ENCODE measurements at regions not wholly inside any gene's neighbourhood (a gene's known extent, or its start where the extent isn't known, plus 50 kb on each side); places are given as distances from the start of the nearest gene placed in this dataset.

DNA sequence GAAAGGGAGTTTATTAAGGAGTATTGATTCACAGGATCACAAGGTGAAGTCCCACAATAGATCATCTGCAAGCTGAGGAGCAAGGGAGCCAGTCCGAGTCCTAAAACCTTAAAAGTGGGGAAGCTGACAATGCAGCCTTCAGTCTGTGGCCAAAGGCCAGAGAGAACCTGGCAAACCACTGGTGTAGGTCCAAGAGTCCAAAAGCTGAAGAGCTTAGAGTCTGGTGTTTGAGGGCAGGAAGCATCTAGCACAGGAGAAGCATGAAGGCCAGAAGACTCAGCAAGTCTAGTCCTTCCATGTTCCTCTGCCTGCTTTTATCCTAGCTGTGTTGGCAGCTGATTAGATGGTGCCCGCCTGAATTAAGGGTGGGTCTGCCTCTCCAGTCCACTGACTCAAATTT lies 193.0 kb downstream of the KIF2B start:
- in situ Hi-C loops (cut with HindIII; ENCODE audit: low pct_unique_long_range_greater_than_20kb, low sequenced_read_pairs), result no loop called here
- no peak for DNase-seq (ENCODE audit: low read depth in 1 of 2, low spot score in 1 of 2)
- no peak for TF ChIP-seq JUND (IDR thresholded peaks at IDR 0.05; ENCODE audit: low read depth)

DNA sequence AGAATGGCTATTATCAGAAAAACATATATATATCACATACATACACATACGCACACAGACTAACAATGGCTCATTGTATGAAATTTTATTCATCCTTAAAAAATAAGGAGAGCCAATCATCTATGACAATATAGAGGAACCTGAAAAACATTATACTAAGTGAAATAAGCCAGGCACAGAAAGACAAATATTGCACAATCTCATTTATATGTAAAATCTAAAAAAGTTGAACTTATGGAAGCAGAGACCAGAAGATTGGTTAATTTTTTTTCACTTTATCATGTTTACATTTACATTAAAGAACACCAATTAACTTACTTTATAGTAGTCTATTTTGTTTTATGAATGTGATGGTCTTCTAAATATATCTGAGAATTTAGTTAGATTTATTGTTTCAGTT lies 198.7 kb downstream of the KIF2B start:
- no peak for TF ChIP-seq JUND (IDR thresholded peaks at IDR 0.05; ENCODE audit: low read depth)
- in situ Hi-C loops (cut with HindIII; ENCODE audit: low pct_unique_long_range_greater_than_20kb, low sequenced_read_pairs), result no loop called here
- DNase-seq (ENCODE audit: low read depth in 1 of 2, low spot score in 1 of 2), result no peak

DNA sequence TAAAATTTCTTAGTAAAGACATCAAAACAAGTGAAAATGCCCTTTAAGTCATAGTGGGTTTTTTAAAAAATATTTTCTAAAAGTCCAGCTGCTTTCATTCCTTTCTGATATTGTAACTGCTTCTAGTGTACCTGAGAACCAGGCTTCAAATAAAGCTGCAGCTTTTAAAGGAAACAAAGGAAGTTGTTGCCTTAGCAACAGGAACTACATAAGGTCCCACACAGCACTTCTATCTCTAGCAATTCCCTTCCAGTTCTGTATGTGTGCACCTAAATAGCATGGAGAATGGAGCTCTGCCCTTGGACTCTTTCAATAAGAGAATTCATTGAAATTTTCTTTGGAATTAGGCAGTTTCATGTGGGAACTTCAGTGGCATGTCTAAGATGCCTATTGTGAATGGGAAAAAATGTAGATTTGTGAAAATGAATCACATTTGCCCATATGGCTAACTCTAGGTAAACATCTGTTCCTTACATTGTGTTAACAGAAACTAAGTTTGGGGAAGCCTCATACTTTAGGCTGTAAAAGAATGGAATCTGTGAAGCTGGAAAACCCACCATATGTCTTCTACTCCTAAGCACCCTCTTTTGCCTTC lies 206.4 kb downstream of the KIF2B start:
- TF ChIP-seq JUND (IDR thresholded peaks at IDR 0.05; ENCODE audit: low read depth), result no peak

DNA sequence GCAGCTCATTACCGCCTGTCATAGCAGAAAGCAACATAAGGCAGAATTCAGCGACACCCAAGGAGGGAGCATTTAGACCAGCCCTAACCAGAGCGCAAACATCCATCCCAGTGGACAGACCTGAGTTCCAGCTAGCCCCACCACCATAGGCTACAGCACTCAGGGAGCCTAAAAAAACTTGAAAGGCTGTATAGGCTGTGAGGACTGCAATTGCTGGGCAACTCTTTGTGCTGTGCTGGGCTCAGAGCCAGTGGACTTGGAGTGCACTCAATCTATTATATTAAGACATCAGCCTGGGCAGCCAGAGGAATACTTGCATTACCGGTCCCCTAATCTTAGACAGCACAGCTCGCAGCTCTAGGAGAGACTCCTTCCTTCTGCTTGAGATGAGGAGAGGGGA lies 207.3 kb downstream of the KIF2B start:
- DNase-seq (ENCODE audit: low read depth in 1 of 2, low spot score in 1 of 2), result no peak
- in situ Hi-C loops (cut with HindIII; ENCODE audit: low pct_unique_long_range_greater_than_20kb, low sequenced_read_pairs), result no loop called here
- TF ChIP-seq JUND (IDR thresholded peaks at IDR 0.05; ENCODE audit: low read depth), result no peak

More for the DNA sequence above, 206.4 kb downstream of the KIF2B start:
- in situ Hi-C loops (cut with HindIII; ENCODE audit: low pct_unique_long_range_greater_than_20kb, low sequenced_read_pairs), result no loop called here
- DNase-seq (ENCODE audit: low read depth in 1 of 2, low spot score in 1 of 2), result no peak

DNA sequence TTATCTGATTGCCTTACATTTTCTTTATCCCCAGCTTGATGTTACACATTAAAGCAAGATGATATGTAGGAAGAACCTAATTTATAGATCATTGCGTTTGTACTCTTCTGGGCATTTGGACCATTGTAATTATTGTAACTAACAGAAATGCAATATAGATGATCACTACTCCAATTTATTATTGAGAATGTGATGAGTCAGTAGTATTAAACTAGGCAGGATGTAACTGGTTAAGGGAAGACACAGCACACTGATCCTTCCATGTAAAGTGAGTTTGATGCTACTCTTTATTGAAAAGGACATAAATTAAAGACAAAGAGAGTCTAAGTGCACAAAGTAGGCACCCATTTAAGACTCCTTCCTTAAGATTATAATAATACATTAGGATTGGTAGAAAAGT lies 223.8 kb downstream of the KIF2B start:
- TF ChIP-seq JUND (IDR thresholded peaks at IDR 0.05; ENCODE audit: low read depth), result no peak
- in situ Hi-C loops (cut with HindIII; ENCODE audit: low pct_unique_long_range_greater_than_20kb, low sequenced_read_pairs), result no loop called here
- DNase-seq (ENCODE audit: low read depth in 1 of 2, low spot score in 1 of 2), result no peak

DNA sequence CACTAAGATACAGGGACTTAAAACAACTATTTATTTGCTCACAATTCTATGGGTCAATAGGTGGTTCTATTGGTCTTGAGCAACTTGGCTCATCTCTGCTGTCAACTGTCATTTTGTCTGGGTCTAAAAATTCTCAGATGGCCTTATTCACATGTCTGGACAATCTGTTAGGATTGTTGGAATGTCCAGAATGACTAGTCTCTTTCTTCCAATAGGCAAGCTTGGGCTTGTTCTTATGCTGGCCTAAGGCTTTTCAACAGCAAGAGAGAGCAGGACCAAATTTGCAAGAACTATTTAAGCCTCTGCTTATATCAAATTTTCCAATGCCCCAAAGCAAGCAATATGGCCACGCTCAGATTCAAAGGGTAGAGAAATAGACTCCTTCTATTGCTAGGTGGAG lies 240.9 kb downstream of the KIF2B start:
- no peak for DNase-seq (ENCODE audit: low read depth in 1 of 2, low spot score in 1 of 2)
- in situ Hi-C loops (cut with HindIII; ENCODE audit: low pct_unique_long_range_greater_than_20kb, low sequenced_read_pairs), result no loop called here
- TF ChIP-seq JUND (IDR thresholded peaks at IDR 0.05; ENCODE audit: low read depth), result no peak

DNA sequence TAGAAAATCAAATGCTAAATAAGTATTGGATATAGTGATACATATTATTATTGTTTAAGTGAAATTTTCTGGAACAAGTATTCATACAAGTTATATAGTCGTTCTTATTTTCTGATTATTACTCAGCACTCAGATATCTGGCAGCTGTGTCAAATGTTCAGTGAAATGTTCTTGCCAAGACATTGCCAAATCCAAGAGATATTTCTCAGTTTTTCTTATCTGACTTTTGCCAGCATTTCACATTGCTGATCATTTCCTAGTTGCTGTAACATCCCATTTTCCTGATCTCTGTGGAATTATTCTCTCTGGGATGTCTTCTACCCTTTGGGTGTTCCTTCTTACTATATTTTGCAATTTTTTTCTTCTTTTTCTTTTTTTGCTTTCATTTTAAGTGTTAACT lies 262.3 kb downstream of the KIF2B start:
- in situ Hi-C loops (cut with HindIII; ENCODE audit: low pct_unique_long_range_greater_than_20kb, low sequenced_read_pairs), result no loop called here
- no peak for TF ChIP-seq JUND (IDR thresholded peaks at IDR 0.05; ENCODE audit: low read depth)
- no peak for DNase-seq (ENCODE audit: low read depth in 1 of 2, low spot score in 1 of 2)

DNA sequence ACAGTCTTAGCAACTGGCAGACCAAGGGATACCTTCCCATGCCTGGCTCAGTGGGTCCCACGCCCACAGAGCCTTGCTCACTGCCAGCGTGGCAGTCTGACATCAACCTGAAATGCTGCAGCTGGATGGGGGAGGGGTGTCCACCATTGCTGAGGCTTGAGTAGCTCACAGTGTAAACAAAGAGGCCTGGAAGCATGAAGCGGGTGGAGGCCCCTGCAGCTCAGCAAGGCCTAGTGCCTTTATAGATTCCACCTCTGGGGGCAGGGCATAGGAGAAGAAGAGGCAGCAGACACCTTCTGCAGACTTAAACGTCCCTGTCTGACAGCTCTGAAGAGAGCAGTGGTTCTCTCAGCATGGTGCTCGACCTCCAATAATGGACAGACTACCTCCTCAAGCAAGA lies 263.2 kb downstream of the KIF2B start:
- no peak for TF ChIP-seq JUND (IDR thresholded peaks at IDR 0.05; ENCODE audit: low read depth)
- no peak for DNase-seq (ENCODE audit: low read depth in 1 of 2, low spot score in 1 of 2)
- in situ Hi-C loops (cut with HindIII; ENCODE audit: low pct_unique_long_range_greater_than_20kb, low sequenced_read_pairs), result no loop called here

DNA sequence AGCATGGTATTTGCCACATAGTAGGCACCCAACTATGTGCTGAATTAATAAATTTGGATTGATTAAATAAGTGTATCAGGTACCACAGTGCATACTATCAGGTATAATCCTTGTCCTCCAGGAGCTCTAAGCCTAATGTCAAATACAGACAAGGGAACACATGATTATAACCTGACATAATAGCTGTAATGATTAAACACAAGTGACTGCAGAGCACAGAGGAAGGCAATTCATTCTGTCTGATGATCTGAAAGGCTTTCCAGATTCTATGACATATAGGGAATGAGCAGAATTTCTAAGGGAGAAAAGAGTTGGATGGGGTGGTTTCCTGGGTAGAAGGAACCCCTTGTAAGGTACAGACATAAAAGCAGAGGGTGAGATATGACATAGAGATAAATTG lies 273.5 kb downstream of the KIF2B start:
- no peak for TF ChIP-seq JUND (IDR thresholded peaks at IDR 0.05; ENCODE audit: low read depth)
- in situ Hi-C loops (cut with HindIII; ENCODE audit: low pct_unique_long_range_greater_than_20kb, low sequenced_read_pairs), result no loop called here
- DNase-seq (ENCODE audit: low read depth in 1 of 2, low spot score in 1 of 2), result no peak

DNA sequence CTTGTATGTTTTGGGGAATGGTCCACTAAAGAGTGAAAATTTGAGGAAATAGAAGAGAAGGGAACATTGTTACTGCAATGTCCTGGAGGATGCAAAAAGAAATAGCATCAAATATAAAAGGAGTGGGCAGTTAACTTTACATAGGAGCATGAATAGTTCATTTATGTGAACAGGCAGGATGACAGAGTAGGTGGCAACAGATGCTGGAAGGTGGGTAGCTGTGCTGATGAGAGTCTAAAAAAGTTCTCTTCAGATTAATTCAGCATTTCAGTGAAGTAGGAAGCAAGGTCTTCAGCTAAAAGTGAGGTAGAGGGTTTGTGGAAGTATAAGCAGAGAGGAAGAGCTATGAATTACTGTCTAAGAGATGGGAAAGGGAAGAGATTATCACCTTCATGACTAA lies 276.5 kb downstream of the KIF2B start:
- no peak for DNase-seq (ENCODE audit: low read depth in 1 of 2, low spot score in 1 of 2)
- in situ Hi-C loops (cut with HindIII; ENCODE audit: low pct_unique_long_range_greater_than_20kb, low sequenced_read_pairs), result no loop called here
- TF ChIP-seq JUND (IDR thresholded peaks at IDR 0.05; ENCODE audit: low read depth), result no peak

DNA sequence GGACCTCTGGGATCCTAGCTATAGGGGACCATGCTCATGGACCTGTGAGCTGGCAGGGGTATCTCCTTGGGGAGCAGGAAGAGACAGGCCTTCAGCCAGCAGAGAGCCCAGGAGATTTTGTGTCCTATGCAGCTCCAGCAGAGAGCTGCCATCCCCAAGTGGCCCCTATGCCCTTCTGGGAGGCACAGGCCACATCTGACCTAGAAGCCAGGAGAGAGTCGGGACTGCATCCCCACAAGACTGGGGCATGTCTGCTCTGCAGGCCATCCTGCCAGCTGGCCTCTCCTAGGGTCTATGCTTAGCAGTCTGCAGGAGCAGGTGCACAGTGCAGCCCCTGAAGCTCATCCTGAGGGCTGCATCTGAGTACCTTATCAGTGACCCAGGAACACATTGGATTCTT lies 279.5 kb downstream of the KIF2B start:
- no peak for DNase-seq (ENCODE audit: low read depth in 1 of 2, low spot score in 1 of 2)
- in situ Hi-C loops (cut with HindIII; ENCODE audit: low pct_unique_long_range_greater_than_20kb, low sequenced_read_pairs), result no loop called here
- no peak for TF ChIP-seq JUND (IDR thresholded peaks at IDR 0.05; ENCODE audit: low read depth)

DNA sequence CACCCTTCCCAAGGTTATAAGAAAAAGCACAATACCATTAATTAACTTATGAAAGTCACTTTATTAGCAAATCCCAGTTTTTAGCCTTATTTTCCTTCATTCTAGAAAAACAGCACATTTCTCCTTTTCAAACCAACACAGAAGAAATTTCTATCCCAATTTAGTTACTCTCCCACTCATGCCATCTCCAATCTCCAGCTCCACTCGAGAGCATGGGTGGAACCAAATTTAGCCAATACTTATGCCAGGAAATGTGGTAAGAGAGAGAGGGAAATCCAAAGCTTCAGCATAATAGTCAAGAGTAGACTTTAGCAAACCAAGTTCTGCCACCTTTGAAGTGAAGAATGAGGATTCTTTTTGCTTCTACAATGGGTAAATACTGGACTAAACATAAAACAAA lies 288.8 kb downstream of the KIF2B start:
- no peak for TF ChIP-seq JUND (IDR thresholded peaks at IDR 0.05; ENCODE audit: low read depth)
- DNase-seq (ENCODE audit: low read depth in 1 of 2, low spot score in 1 of 2), result no peak
- in situ Hi-C loops (cut with HindIII; ENCODE audit: low pct_unique_long_range_greater_than_20kb, low sequenced_read_pairs), result no loop called here

DNA sequence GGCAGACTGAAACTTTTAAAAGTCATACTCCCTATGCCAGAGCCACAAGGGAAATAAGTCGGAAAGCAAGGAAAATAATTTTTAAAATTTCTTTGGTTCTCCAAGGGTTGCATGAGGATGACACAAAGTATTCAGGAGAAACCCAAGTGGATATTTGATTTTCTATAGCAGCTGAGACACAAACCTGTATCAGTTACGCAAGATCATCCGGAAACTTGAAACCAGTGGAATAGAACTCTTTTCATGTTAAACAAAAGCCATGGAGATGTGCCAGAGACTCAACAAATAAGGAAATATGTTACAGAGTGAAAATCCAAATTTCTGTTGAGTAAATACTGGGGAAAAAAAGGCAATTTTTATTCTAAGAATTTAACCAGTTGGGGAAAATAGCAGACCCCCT lies 294.7 kb downstream of the KIF2B start:
- in situ Hi-C loops (cut with HindIII; ENCODE audit: low pct_unique_long_range_greater_than_20kb, low sequenced_read_pairs), result no loop called here
- no peak for DNase-seq (ENCODE audit: low read depth in 1 of 2, low spot score in 1 of 2)
- TF ChIP-seq JUND (IDR thresholded peaks at IDR 0.05; ENCODE audit: low read depth), result no peak

DNA sequence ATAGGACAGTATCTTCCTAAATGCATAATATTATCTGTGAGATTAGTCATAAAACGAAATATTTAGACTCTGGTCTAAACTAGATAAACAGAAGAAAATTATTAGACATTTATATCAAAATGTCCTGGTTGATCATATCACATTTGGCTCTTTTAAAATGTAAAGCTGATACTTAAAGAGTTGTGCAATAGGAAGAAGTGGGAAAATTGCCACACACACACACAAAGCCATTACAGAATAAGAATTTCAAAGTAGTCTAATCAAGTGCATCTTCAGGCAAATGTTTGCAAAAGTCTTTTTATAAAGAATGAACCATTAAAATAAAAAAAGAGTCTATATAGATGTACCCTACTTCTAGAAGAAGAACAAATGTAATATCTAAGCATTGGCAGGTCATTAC lies 301.7 kb downstream of the KIF2B start:
- no peak for DNase-seq (ENCODE audit: low read depth in 1 of 2, low spot score in 1 of 2)
- in situ Hi-C loops (cut with HindIII; ENCODE audit: low pct_unique_long_range_greater_than_20kb, low sequenced_read_pairs), result no loop called here

More for the DNA sequence above, 301.7 kb downstream of the KIF2B start:
- TF ChIP-seq JUND (IDR thresholded peaks at IDR 0.05; ENCODE audit: low read depth), result no peak
